Tibial artery (tissue), 4 donors: ENCODE measurements at regions not wholly inside any gene's neighbourhood (a gene's known extent, or its start where the extent isn't known, plus 50 kb on each side); places are given as distances from the start of the nearest gene placed in this dataset.

Source experiments
- DNase-seq, 2 donors: peaks; one replicate each; pipeline ENCODE4 v3.0.0-alpha.2; 2019
- H3K27ac ChIP-seq, 2 donors: fragments of 200-600 bp; sonication (generic) in 1 of 2; 1 replicate in 1 of 2; 2 replicates in 1 of 2; pipeline ENCODE4 v1.5.1; 2018 to 2019; ENCODE audit warnings: mild to moderate bottlenecking in 1 of 2
- H3K27me3 ChIP-seq, 2 donors: fragments of 200-600 bp; sonication (generic) in 1 of 2; one replicate each; pipeline versions ENCODE4 v1.5.1 to v1.6.0; 2016 to 2019
- H3K36me3 ChIP-seq, 3 donors: fragments of 200-600 bp; sonication (generic) in 2 of 3; one replicate each; pipeline ENCODE4 v1.5.1; 2016 to 2019; ENCODE audit warnings: mild to moderate bottlenecking in 2 of 3
- H3K4me1 ChIP-seq, 4 donors: fragments of 200-600 bp; sonication (generic) in 2 of 4; 1 replicate in 3 of 4; 2 replicates in 1 of 4; pipeline ENCODE4 v1.5.1; 2016 to 2019
- H3K4me3 ChIP-seq, 2 donors: fragments of 200-600 bp; sonication (generic) in 1 of 2; 1 replicate in 1 of 2; 2 replicates in 1 of 2; pipeline ENCODE4 v1.5.1; 2018 to 2019; ENCODE audit warnings: mild to moderate bottlenecking in 2 of 2
- H3K9me3 ChIP-seq, 3 donors: fragments of 200-600 bp; sonication (generic) in 1 of 3; one replicate each; pipeline ENCODE4 v1.5.1; 2016 to 2019
- intact Hi-C: fragments of 100-400 bp; cut with DNase I; formaldehyde crosslinking; loops from one replicate; pipeline ENCODE4 v1.15.0; 2023; ENCODE audit warnings: low total_unique reads
- TF ChIP-seq, protein P1 (sequence below), 2 experiments: fragments of 200-600 bp in 1 of 2; fragments of 450-650 bp in 1 of 2; IDR thresholded peaks; one replicate each; pipeline ENCODE4 v1.5.1; 2017 to 2019; ENCODE audit warnings: antibody characterized with exemption in 2 of 2, mild to moderate bottlenecking in 1 of 2, moderate library complexity in 1 of 2

GRCh38 chr3:105051111-105051510 lies 315.6 kb upstream of the ALCAM start:
- H3K27ac ChIP-seq = no peak overlapping the region
- no peaks in the 10 kb centered on the region for H3K36me3 ChIP-seq
- no peaks in the 10 kb centered on the region for H3K4me1 ChIP-seq
- no peaks in the 10 kb centered on the region for H3K9me3 ChIP-seq
- H3K4me3 ChIP-seq = no peak overlapping the region
- no peaks in the 10 kb centered on the region for H3K27me3 ChIP-seq
- no peak for DNase-seq
- intact Hi-C loops = no loop called here
- TF ChIP-seq, protein P1, sequence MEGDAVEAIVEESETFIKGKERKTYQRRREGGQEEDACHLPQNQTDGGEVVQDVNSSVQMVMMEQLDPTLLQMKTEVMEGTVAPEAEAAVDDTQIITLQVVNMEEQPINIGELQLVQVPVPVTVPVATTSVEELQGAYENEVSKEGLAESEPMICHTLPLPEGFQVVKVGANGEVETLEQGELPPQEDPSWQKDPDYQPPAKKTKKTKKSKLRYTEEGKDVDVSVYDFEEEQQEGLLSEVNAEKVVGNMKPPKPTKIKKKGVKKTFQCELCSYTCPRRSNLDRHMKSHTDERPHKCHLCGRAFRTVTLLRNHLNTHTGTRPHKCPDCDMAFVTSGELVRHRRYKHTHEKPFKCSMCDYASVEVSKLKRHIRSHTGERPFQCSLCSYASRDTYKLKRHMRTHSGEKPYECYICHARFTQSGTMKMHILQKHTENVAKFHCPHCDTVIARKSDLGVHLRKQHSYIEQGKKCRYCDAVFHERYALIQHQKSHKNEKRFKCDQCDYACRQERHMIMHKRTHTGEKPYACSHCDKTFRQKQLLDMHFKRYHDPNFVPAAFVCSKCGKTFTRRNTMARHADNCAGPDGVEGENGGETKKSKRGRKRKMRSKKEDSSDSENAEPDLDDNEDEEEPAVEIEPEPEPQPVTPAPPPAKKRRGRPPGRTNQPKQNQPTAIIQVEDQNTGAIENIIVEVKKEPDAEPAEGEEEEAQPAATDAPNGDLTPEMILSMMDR (IDR thresholded peaks at IDR 0.05) = no peak

- Histone ChIP-seq H3K27me3 (no peaks in the 10 kb centered on the region), H3K4me1 (no peaks in the 10 kb centered on the region), H3K9me3 (no peaks in the 10 kb centered on the region), H3K4me3 (no peak overlapping the region), H3K27ac (no peak overlapping the region), H3K36me3 (no peaks in the 10 kb centered on the region)
- TF ChIP-seq, protein P1 (IDR thresholded peaks at IDR 0.05) = no peak
- intact Hi-C loops = no loop called here
- no peak for DNase-seq
Measured at GRCh38 chr3:105051972-105052371, 314.7 kb upstream of the ALCAM start.

GRCh38 chr3:105062853-105063252 lies 303.9 kb upstream of the ALCAM start:
- no peak for DNase-seq
- no peaks in the 10 kb centered on the region for H3K36me3 ChIP-seq
- H3K27me3 ChIP-seq = no peaks in the 10 kb centered on the region
- H3K27ac ChIP-seq = no peak overlapping the region
- H3K9me3 ChIP-seq = no peaks in the 10 kb centered on the region
- no peak overlapping the region for H3K4me3 ChIP-seq
- no peaks in the 10 kb centered on the region for H3K4me1 ChIP-seq
- intact Hi-C loops = no loop called here
- TF ChIP-seq, protein P1 (IDR thresholded peaks at IDR 0.05) = no peak

DNA sequence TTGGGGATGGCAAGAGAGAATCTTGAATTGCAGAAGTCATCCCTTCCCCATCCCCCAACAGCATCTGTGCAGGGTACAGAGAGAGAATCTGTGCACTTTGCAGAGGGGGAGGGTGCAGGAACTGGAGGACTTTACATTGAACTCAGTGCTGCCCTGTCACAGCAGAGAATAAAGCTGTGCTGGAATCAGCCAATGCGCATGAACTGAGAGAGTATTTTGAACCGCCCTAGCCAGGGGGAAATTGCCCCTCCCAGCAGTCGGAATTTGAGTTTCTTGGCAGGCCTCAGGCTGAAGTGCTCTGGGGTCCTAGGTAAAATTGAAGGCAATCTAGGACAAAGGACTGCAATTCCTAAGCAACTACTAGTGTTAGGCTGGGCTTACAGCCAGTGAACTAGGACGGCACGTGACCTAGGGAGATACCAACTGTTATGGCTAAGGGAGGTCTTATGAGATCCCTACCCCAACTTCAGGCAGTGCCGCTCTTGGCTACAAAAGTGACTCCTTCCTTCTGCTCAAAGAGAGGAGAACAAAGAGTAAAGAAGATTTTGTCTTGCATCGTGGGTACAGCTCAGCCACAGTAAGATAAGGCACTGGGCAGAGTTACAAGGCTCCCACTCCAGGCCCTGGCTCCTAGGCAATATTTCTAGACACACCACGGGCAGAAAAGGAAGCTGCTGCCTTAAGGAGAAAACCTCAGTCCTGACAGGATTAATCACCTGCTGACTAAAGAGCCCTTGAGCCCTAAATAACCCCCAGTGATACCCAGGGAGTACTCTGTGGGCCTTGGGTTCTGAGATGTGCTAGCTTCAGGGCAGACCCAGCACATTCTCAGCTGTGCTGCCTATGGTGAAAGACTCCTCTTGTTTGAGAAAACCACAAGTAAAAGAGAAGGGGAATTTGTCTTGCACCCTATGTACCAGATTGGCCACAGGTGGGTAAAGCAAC lies 300.5 kb upstream of the ALCAM start:
- Histone ChIP-seq H3K36me3 (no peaks in the 10 kb centered on the region), H3K9me3 (no peaks in the 10 kb centered on the region), H3K27ac (no peak overlapping the region), H3K27me3 (no peaks in the 10 kb centered on the region), H3K4me3 (no peak overlapping the region), H3K4me1 (no peaks in the 10 kb centered on the region)
- intact Hi-C loops = no loop called here
- DNase-seq = no peak
- TF ChIP-seq, protein P1 (IDR thresholded peaks at IDR 0.05) = no peak

DNA sequence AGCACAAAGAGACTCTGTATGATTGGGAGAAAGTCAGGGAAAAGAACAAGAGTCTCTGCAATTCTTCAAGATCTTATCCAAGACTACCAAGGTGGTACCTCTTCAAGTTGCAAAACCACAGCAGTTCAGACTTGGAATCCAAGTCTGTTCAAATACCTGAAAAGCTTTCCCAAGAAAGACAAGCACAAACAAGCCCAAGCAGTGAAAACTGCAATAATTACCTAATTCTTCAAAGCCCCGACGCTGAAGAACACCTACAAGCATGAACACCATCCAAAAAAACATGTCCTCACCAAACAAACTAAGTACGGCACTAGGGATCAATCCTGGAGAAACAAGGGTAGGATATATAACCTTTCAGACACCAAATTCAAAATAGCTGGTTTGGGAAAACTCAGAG lies 299.3 kb upstream of the ALCAM start:
- DNase-seq = no peak
- no peaks in the 10 kb centered on the region for H3K9me3 ChIP-seq
- no peaks in the 10 kb centered on the region for H3K36me3 ChIP-seq
- TF ChIP-seq, protein P1 (IDR thresholded peaks at IDR 0.05) = no peak
- H3K4me3 ChIP-seq = no peak overlapping the region
- intact Hi-C loops = no loop called here
- no peaks in the 10 kb centered on the region for H3K27me3 ChIP-seq
- H3K27ac ChIP-seq = no peak overlapping the region
- H3K4me1 ChIP-seq = no peaks in the 10 kb centered on the region
